GM12878 (cell line): ENCODE measurements at regions not wholly inside any gene's neighbourhood (a gene's known extent, or its start where the extent isn't known, plus 50 kb on each side); places are given as distances from the start of the nearest gene placed in this dataset.

Experiments used
- ATAC-seq: fragments of 200-7000 bp; cut with Tn5 transposase; 3 replicates; pipeline ENCODE4 v1.9.1; 2020; ENCODE audit warnings: mild to moderate bottlenecking, moderate library complexity
- BruUV-seq: library from RNA; stranded (reverse); fragments of 400-500 nt; replicated peaks from 2 replicates; lab custom pipeline; 2021; lab: Mats Ljungman, UMichigan
- CTCF ChIA-PET: fragments of 300-600 bp; sonication (Branson Sonifier 250); formaldehyde crosslinking; extraction: SDS; loops from one replicate; lab custom pipeline; 2021; ENCODE audit warnings: inconsistent platforms; lab: Yijun Ruan, JAX
- POLR2A ChIA-PET: fragments of 350-600 bp; formaldehyde crosslinking; extraction: SDS; loops from one replicate; lab custom pipeline; 2021; ENCODE audit warnings: inconsistent platforms; lab: Charles Lee
- RAD21 ChIA-PET: fragments of 300-600 bp; sonication (Branson Sonifier 250); formaldehyde crosslinking; loops from one replicate; lab custom pipeline; 2023; ENCODE audit warnings: antibody characterized with exemption; ENCODE audit not compliant: unreplicated experiment; lab: Charles Lee
- SMC1A ChIA-PET: fragments of 300-600 bp; sonication (Branson Sonifier 250); formaldehyde crosslinking; loops from one replicate; lab custom pipeline; 2023; ENCODE audit not compliant: unreplicated experiment, uncharacterized antibody; lab: Charles Lee
- DNase-seq: peaks from one replicate; pipeline ENCODE4 v3.0.0-alpha.2; 2011; ENCODE audit warnings: low read depth, low spot score
- FAIRE-seq: peaks from 3 replicates; lab custom pipeline; 2011; peaks lifted over from hg19 to GRCh38; lab: Jason Lieb, UNC
- H2AFZ ChIP-seq: 2 replicates; pipeline ENCODE4 v1.6.0; 2011; ENCODE audit warnings: low read depth, low read length, control low read depth; ENCODE audit not compliant: control insufficient read depth
- H3K27ac ChIP-seq: 2 replicates; pipeline ENCODE4 v1.5.1; 2011; ENCODE audit warnings: control low read depth; ENCODE audit not compliant: control insufficient read depth, insufficient read depth
- H3K27me3 ChIP-seq, 2 experiments: replicated peaks in 1 of 2; 2 replicates each; pipeline versions ENCODE4 v1.6.0 to v1.6.1; 2011; ENCODE audit warnings: low read length in 1 of 2; ENCODE audit not compliant: control insufficient read depth in 2 of 2, insufficient read depth in 2 of 2
- H3K36me3 ChIP-seq, 2 experiments: 2 replicates each; pipeline ENCODE4 v1.5.1; 2011; ENCODE audit warnings: low read length in 1 of 2; ENCODE audit not compliant: control insufficient read depth in 2 of 2, insufficient read depth in 2 of 2
- H3K4me1 ChIP-seq: 2 replicates; pipeline ENCODE4 v1.6.1; 2011; ENCODE audit warnings: mild to moderate bottlenecking, low read length, moderate library complexity, mixed read lengths; ENCODE audit not compliant: control insufficient read depth, insufficient read depth
- H3K4me2 ChIP-seq: 2 replicates; pipeline ENCODE4 v1.6.0; 2011; ENCODE audit warnings: control low read depth; ENCODE audit not compliant: control insufficient read depth, insufficient read depth
- H3K4me3 ChIP-seq: fragments of 200-600 bp; sonication (generic); 2 replicates; pipeline ENCODE4 v1.5.1; 2016
- H3K79me2 ChIP-seq: 2 replicates; pipeline ENCODE4 v1.6.0; 2011; ENCODE audit warnings: low read length; ENCODE audit not compliant: control insufficient read depth, insufficient read depth
- H3K9ac ChIP-seq: 2 replicates; pipeline ENCODE4 v1.8.0; 2011; ENCODE audit warnings: low read length, control low read depth, mixed read lengths; ENCODE audit not compliant: control insufficient read depth, insufficient read depth
- H3K9me3 ChIP-seq: replicated peaks from 3 replicates; pipeline ENCODE4 v1.5.1; 2011; ENCODE audit warnings: mild to moderate bottlenecking, low read length; ENCODE audit not compliant: control insufficient read depth, insufficient read depth
- H4K20me1 ChIP-seq: 2 replicates; pipeline ENCODE4 v1.6.0; 2011; ENCODE audit not compliant: control insufficient read depth, insufficient read depth
- ASH2L ChIP-seq: fragments of 300-600, 200-600 bp; sonication (generic); IDR thresholded peaks from 2 replicates; pipeline ENCODE4 v1.6.1; 2017; ENCODE audit warnings: low read depth, mild to moderate bottlenecking, borderline replicate concordance
- ATF2 ChIP-seq: IDR thresholded peaks from 2 replicates; pipeline ENCODE4 v1.6.1; 2012; ENCODE audit warnings: low read length, inconsistent platforms
- ATF7 ChIP-seq: fragments of 450-650 bp; IDR thresholded peaks from 2 replicates; pipeline ENCODE4 v1.6.1; 2016; ENCODE audit warnings: low read depth, mild to moderate bottlenecking
- EGR1 ChIP-seq, 2 experiments: IDR thresholded peaks; 1 replicate in 1 of 2; 2 replicates in 1 of 2; pipeline ENCODE4 v1.6.1; 2011 to 2012; ENCODE audit warnings: low read depth in 2 of 2, low read length in 2 of 2, borderline replicate concordance in 1 of 2, mild to moderate bottlenecking in 1 of 2, moderate library complexity in 1 of 2
- IKZF1 ChIP-seq: fragments of 450-650 bp; conservative IDR thresholded peaks from 2 replicates; pipeline ENCODE4 v1.6.1; 2017; ENCODE audit warnings: antibody characterized with exemption, mild to moderate bottlenecking
- MEF2A ChIP-seq: IDR thresholded peaks from 2 replicates; pipeline ENCODE4 v1.6.1; 2011; ENCODE audit warnings: low read depth, mild to moderate bottlenecking, low read length, moderate library complexity; ENCODE audit not compliant: insufficient read depth
- NFIC ChIP-seq: IDR thresholded peaks from 2 replicates; pipeline ENCODE4 v1.6.1; 2012; ENCODE audit warnings: low read depth, mild to moderate bottlenecking, inconsistent platforms, low read length, moderate library complexity
- POU2F2 ChIP-seq: IDR thresholded peaks from 3 replicates; pipeline ENCODE4 v1.6.1; 2011; ENCODE audit warnings: low read depth, mild to moderate bottlenecking, low read length, borderline replicate concordance
- SMARCA5 ChIP-seq: fragments of 450-650 bp; IDR thresholded peaks from 2 replicates; pipeline ENCODE4 v1.6.1; 2017; ENCODE audit warnings: mild to moderate bottlenecking
- SREBF1 ChIP-seq: IDR thresholded peaks from 2 replicates; pipeline ENCODE4 v1.6.1; 2012; ENCODE audit warnings: mild to moderate bottlenecking, low read length
- SRF ChIP-seq, 2 experiments: IDR thresholded peaks; 2 replicates each; pipeline ENCODE4 v1.6.1; 2011; ENCODE audit warnings: low read depth in 2 of 2, low read length in 2 of 2, mild to moderate bottlenecking in 1 of 2, moderate library complexity in 1 of 2
- YY1 ChIP-seq: IDR thresholded peaks from 2 replicates; pipeline ENCODE4 v1.6.1; 2011; ENCODE audit warnings: low read depth, mild to moderate bottlenecking, low read length
- ZBTB4 ChIP-seq: fragments of 450-650 bp; formaldehyde crosslinking; IDR thresholded peaks from 2 replicates; pipeline ENCODE4 v1.4.0; 2022; ENCODE audit warnings: mild to moderate bottlenecking, moderate library complexity
- ZBTB40 ChIP-seq: fragments of 450-650 bp; IDR thresholded peaks from 2 replicates; pipeline ENCODE4 v1.6.1; 2016; ENCODE audit warnings: mild to moderate bottlenecking, moderate library complexity, borderline replicate concordance
- WGBS: methylation state at CpG from one replicate; pipeline ENCODE4 v1.1.6; 2016; ENCODE audit warnings: low lambda C conversion rate; ENCODE audit not compliant: insufficient replicate concordance, insufficient coverage; ENCODE audit errors: missing lambda C conversion rate; 5-methylcytosine and 5-hydroxymethylcytosine counted together
- in situ Hi-C: fragments of 300-500 bp; cut with MboI; formaldehyde crosslinking; loops from 9 replicates; pipeline ENCODE4 v1.14.3; 2018; ENCODE audit warnings: mixed read lengths
- intact Hi-C: fragments of 100-400 bp; cut with micrococcal nuclease; formaldehyde crosslinking; loops from one replicate; pipeline ENCODE4 v1.14.2; 2022; ENCODE audit not compliant: unreplicated experiment

- Histone ChIP-seq H4K20me1 (no peaks in the 10 kb centered on the region), H3K36me3 (no peaks in the 10 kb centered on the region), H3K27me3 (no peaks in the 10 kb centered on the region), H3K79me2 (no peaks in the 10 kb centered on the region), H3K9me3 (no peaks in the 10 kb centered on the region; the same call in 2 of the 3 replicates), H3K27ac (no peak overlapping the region), H2AFZ (no peak overlapping the region), H3K4me3 (no peak overlapping the region), H3K4me1 (no peaks in the 10 kb centered on the region), H3K4me2 (no peak overlapping the region), H3K9ac (no peak overlapping the region)
- RAD21 ChIA-PET = no interaction called here
- SMC1A ChIA-PET = no interaction called here
- no peak for DNase-seq
- no peak for ATAC-seq
- BruUV-seq = no TSS peak
- FAIRE-seq = no peak
- intact Hi-C loops (no loop called here), in situ Hi-C loops (loop anchor here (25.0 kb wide), 1 partner anchor 557 kb away; no protein-coding TSS in a partner anchor)
- 26% methylated on average over 14 of the region's 14 CpGs for WGBS
- CTCF ChIA-PET = no interaction called here
- POLR2A ChIA-PET = no interaction called here
- TF ChIP-seq SRF (IDR thresholded peaks at IDR 0.05; ENCODE audit: low read depth in 2 of 2, low read length in 2 of 2) (no peak), POU2F2 (no peak), YY1 (no peak), ATF2 (no peak), ASH2L (no peak), ZBTB40 (no peak), MEF2A (no peak), SMARCA5 (no peak), IKZF1 (no peak), ATF7 (no peak), EGR1 (IDR thresholded peaks at IDR 0.05; ENCODE audit: borderline replicate concordance in 1 of 2, low read depth in 2 of 2, low read length in 2 of 2) (no peak), SREBF1 (no peak), ZBTB4 (CRISPR knock-in tag) (no peak), NFIC (no peak)
Measured at GRCh38 chr15:25179673-25180511, 225.1 kb downstream of the SNRPN start.
